ENCODE measurements at regions not wholly inside any gene's neighbourhood (a gene's known extent, or its start where the extent isn't known, plus 50 kb on each side); places are given as distances from the start of the nearest gene placed in this dataset.

DNA sequence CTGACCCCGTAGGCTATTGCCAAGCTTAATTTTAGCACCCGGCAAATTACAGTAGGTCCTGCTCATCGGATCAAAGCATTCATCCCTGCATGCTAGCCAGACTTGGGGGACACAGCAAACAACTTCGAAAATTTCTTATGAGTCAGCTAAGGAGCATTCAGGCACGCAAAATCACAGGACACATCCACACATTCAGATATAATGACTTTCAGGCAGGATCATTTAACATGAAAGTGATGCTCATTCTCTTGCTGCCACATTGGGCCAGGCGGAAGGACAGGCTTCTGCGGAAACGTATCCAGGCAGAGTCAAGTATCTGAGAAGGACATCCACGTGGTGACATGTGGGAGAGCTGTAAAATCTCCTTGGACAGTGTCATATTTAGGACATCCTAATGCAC is 474.0 kb upstream of the NRP1 start:
- no peak for DNase-seq

DNA sequence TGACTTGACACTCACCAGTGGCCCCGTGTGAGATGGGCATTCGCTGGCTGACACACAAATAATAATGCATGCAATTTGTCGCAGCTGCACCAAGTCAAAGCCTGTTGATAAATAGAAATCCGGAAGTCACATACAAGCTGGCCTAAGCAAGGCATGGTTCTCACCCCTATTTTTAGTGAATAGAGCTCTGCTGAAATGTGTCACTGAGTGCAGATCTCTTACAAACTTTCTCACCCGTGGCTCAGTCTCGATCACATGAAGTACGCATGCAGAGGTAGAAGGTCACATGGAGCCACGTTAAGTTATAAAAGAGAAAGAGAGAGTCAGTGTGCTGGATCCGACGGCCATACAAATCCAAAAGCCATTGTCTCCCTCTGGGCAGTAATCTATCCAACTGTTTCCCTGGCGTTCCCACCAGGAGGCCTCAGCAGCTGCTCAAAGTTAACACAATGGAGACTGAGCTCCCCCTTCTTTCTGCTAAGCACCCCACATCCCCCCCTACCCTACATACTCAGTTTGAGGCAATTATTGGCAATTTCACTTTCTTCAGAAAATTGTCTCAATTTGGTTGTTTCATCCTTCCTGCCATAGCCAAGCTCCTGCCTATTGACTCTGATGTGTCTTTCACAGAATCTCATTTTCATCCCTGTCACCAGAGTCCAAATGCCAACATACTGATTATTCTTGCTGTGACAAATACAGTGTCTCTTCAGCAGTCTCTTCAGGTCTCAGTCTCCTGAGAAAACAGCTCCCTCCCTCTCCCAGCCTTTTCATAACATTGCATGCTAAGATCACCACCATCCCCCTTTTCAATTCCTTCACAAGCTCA is 473.3 kb upstream of the NRP1 start:
- DNase-seq = no peak

DNA sequence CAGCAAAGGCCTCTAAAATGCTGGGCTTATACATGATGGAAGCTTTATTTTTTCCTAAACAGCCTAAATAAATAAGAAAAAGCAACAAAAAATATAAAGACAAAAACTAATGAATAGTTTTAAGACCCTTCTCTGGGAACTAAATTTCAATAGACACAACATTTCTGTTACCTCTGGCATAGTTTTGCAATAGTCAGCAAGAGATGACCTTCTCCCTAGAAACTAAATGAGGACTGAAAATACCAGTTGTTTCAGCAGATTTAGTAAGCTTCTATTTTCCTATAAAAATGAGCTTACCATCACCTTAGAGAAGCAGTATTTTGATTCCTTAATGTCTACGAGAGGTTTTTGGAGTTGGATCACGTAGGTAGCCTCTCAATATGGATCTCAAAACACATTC is 471.4 kb upstream of the NRP1 start:
- DNase-seq = no peak

DNA sequence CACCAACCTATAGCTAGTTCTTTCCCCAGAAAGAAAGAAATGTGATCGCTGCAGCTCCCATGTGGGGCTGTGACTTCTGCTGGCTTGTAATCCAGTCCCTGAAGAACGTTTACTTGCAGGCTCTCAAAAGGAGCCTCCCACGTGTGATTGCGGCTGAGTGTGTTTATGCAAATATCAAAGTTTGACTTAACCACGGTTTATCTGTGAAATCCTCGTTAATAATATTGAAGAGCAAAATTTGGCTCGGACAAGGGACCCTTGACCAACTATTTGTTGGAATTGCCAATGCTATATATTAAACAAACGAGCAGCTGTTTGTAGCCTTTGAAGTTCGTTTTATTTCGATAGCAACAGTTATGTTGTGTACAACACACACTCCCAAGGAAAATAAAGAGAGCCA is 470.1 kb upstream of the NRP1 start:
- no peak for DNase-seq

DNA sequence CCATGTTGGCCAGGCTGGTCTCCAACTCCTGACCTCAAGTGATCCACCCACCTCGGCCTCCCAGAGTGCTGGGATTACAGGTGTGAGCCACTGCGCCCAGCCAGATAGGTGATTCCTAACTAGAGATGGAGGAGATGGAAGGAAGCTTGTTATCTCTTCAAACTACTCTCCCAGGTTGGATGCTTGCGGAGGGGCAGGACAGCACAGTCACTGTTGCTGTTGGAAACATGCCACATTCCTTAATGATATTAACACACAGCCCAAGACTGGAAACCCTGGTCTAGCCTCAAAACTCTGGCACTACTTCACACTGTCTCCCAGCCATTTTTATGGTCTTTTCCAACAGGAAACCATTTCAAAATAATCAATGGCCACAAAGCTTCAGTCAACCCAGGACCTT is 468.8 kb upstream of the NRP1 start:
- DNase-seq = no peak

DNA sequence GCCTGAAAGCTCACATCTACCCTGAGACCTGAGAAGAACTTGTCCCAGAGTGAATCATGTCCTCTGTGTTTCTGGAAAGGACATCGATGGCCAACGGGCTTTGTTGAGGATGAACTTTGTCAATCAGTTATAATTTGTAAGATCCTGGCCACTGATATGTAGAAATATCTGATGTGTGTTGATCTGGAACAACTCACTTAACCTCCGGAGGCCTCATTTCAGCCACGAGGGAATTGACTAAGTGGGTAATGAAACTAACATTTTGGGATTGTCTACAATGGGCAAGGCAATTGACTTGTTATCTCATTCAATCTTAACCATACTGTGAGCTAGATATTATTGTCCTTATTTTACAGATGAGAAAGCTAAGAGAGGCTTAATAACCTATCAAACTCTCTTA is 468.1 kb upstream of the NRP1 start:
- DNase-seq = no peak

DNA sequence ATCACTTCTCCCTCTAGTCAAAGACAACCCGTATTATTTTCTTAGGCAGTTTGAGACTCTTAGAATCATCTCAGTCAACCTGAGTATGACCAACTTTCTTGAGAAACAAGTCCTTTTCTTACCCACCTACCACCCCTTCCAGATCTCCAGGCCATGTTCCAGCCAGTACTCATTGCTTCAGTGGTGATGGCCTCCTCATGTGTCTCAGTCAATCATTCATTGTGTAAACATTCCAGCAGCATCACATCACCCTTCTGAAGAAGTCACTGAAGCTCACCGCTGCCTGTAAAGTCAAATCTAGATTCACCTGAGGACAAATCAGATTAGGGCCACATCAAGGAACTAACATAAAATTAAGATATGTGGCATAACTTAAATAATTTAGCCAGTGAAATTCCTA is 467.2 kb upstream of the NRP1 start:
- DNase-seq = no peak

DNA sequence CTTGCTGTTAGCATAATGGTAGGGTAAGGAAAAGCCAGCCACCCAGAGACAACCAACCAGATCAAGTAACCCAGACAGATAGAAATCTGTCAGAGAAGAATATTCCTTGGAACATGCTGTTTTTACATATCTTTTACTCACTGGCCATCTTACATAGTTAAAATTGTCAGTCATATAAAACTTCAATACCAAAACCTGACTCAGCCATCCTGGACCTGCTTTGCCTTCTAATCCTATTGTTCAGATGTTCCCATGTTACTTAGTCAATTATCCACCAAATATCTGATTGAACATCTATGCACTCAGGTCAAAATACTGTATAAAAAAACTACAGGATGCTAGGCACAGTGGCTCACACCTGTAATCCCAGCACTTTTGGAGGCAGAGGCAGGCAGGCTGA is 466.5 kb upstream of the NRP1 start:
- no peak for DNase-seq

DNA sequence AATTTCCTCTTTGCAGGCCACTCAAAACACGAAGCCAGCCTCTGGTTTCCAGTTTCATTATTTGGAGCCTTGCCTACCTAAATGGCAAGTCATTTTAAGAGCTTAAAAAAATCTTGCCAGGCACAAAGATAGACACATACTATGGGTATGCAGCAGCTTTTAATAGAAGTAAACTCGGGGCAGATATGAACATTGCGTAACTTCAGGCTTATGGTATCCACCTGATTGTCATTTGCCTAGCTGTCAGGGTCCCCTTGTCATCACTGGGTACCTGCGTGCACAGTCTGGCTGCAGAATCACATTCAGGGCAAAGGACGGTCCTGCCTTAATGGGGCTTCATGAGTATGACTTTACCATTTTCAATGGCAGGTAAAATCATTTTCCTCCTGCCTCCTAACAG is 466.1 kb upstream of the NRP1 start:
- DNase-seq = no peak

DNA sequence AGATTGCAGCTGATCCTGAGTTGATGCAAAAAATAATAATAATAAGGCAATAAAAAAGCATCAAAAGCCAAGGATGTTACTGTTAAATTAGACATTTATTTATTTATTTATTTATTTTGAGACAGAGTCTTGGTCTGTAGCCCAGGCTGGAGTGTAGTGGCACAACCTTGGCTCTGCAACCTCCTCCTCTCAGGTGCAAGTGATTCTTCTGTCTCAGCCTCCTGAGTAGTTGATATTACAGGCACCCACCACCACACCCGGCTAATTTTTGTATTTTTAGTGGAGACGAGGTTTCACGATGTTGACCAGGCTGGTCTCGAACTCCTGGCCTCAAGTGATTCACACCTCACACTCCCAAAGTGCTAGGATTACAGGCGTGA is 465.5 kb upstream of the NRP1 start:
- DNase-seq = no peak

DNA sequence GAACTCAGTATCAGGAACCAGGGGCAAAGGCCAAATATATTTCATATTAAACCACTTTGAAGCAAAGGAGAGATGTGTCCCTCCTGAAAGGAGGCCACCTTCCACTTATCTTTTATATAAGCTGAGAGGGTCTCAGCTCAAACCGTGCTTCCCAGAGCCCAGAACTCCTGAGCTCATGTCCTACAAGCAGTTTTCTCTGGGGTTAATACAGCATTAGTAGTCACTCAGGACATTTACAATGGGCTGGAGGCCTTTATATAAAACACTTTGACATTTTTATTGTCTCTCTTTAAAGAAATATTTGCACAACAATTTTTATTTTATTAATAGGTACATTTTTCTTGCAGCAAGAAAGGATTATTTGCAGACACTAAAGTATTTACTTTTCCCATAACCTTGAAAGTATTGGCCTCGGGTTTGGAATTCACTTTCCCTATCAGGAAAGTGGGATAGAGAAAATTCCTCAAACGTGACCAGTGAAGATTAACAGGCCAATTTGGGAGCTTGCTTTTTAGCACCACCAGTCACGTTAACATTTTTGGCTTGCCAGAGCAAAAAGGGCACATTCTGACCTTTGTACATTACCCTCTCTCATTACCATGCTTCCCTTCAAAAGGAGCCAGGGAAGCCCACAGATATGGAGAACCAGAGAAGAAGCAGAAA is 464.9 kb upstream of the NRP1 start:
- no peak for DNase-seq

DNA sequence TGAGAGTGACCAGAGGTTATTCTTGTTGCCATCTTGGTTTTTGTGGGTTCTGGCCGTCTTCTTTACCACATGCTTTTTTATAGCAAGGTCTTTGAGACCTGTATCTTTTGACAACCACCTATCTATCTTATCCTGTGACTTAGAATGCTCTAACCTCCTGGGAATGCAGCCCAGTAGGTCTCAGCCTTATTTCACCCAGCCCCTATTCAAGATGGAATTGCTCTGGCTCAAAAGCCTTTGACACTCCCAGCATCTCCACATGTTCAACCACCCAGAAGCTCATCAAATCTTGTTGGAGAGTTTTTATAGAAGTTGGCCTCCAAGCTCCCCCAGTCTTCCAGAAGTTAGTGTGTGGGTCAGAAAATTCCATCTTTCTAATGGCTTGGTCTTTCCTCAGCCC is 464.3 kb upstream of the NRP1 start:
- no peak for DNase-seq

DNA sequence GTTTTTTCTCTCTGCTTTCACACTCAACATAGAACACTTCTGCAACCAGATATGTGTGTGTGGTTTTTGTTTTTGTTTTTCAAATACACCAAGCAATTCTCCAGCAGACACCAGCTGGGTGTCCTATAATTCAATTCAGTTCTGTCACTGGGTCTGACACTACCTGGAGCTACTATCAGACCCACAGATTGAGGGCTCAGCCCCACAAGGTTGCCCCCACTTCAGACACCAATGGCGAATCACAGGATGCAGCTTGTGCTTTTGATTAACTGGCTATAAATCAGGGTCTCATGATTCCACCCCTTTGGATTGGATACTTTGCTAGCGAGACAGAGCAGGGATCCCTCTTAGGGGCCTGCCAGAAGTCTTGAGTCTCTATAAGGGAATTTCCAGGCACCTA is 462.2 kb upstream of the NRP1 start:
- no peak for DNase-seq

DNA sequence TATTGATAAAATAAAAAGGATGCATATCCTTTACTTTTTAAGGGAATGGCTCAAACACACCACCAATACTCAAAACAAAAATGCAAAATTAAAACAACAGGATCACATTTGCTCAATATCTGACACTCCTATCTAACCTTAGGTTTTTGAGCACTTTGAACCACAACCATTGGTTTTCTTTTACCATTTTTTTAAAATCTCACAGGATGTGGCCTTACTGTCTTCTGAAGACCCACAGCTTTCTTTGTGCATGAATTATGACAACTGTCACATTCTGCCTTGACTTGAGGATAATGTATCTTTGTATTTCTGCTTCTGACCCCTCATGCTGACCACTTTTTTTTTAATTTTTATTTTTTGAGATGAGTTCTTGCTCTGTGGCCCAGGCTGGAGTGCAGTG is 461.1 kb upstream of the NRP1 start:
- no peak for DNase-seq

DNA sequence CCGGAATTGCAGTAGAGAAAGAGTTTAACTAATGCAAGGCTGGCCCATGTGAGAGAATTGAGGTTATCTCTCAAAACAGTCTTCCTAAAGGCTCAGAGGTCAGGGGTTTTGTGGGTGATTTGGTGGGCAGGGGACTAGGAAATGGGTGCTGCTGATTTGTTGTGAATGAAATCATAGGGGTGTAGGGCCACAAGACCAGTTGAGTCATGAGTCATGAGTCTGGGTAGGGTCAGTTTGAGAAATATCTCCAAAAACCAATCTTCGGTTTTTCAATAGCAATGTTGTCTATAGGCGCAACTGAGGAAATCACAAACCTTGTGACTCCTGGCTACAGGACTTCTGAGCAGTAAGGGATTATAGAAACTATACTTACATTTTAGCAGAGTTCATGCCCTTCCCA is 460.0 kb upstream of the NRP1 start:
- DNase-seq = no peak

DNA sequence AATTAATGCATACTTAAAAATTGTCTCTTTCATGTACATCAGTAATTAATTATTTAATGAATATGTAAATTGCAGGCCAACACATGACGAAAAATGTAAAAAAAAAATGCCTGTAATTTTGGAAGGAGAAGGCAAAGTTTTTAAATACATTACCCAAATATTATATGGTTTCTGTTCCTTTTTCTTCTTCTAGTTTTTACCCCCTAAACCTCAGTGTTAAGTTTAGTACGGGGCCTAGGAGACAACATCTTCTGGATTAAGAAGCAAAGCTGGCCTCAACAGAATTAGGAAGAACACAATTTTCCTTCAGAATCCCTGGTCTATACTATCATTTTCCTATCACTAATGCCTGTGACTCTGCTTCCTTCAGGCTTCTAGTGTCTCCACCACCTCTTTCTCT is 459.3 kb upstream of the NRP1 start:
- DNase-seq = no peak

DNA sequence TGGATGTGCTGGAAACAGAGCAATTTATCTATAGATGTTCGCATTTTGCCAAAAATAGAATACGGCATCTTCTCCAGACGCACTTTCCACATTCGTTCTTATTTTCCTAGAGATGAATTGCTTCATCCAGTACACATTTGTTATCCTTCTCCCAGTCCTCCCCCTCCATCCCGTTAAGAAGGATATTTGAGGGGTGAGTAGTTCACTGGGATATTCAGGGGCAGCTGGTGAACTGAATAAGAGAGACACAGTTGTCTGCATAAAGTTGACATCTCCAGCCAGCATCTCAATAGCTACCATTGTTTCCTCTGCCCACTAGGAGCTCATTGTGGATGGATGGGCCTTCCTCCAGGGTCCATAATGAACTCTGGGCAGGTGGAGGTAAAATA is 456.8 kb upstream of the NRP1 start:
- peak; percentile 5 for DNase-seq

DNA sequence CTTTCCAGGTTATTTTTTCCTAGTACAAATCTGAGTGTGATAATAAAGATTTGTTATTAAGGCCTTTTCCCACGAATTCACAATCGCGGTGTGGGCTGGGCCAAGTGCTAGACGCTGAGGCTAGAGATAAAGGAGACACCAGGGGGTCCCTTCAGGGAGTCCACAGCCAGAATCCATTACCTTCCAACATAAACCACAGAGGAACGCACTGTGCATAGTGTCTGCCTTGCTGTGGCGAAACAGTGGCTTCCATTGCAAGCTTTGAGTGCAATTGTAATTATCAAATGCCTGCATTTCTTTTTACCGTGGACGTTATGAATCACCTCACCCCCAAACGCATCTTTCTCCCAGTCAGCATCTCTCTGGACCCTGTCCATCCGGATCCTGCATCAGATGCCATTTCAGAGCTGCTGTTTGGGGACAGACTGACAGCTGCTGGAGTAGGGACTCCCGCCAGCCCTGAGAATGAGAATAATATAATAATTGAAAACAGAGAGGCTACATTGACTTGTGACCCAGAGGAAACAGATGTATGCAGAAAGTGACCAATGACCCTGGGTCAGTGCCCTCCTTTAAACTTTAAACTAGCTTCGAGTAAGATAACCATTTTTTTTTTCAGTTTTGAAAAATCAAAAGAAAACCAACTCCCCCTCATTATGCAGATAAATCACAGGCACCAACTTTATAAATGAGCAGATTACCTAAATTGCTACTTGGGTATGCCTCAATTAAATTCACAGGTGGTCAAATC is 456.2 kb upstream of the NRP1 start:
- DNase-seq = no peak

DNA sequence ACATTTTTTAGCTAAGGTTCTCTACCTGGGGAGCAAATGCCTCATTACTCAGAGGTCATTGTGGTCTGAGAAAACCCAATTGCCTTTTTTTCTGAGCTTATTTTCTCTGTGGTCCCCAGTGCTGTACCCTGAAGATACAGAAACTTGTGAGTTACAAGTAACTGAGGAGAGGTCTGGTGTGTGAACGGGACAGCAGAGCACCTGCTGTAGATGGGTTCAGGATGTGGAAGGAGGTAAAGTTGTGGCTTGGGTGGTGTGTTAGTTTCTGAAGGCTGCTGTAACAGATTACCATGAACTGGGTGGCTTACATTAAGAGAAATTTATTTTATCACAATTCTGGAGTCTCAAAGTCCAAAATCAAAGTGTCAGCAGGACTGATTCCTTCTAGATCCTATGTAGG is 449.1 kb upstream of the NRP1 start:
- DNase-seq = no peak

DNA sequence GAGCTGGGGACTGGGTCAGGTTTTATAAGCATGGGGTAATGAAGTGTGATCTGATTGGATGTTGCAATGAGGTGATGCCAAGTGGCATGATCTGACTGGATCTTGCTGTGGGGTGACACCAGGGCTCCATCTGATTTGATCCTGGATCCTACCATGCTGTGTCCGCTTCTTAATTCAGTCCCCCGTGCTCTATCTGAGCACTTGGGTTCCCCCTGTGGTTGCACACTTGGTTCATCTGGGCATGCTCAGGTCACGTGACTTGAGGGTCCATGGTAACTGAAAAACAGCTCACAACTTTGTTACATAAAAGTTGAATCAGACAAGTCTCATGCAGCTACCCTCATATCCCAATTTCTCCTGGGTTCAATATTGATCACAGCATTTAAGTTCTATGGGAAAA is 448.6 kb upstream of the NRP1 start:
- no peak for DNase-seq

DNA sequence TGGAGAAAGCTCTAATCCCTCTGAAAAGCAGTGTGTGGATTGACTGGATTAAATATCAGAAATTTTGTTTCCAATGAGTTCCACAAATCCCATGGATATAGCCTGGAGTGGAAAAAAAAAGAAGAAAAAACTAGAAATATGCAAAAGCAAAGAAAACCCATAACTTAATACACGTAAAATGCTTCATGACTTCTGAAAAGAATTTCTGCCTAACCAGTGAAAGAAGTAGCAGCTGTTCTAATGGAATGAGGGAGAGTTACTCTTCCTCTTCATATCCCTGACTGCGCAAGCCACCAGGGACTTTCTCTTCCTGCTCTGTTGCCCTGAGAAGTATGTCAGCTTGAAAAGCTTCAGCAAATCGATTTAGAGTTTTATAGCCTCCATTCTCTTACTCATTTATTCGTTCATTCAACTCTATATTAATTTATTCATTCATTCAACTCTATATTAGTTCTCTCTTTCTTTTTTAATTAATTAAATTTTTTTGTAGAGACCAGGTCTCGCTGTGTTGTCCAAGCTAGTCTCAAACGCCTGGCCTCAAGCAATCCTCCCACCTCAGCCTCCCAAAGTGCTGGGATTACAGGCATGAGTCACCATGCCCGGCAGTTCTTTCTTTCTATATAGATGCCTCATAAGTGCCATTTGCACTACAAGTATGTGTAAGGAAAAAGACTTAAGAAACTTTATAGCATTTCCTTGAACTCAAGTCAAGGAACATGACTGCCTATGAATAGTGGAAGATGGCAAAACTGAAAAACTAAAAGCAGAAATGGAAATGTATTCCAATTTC is 447.3 kb upstream of the NRP1 start:
- no peak for DNase-seq

DNA sequence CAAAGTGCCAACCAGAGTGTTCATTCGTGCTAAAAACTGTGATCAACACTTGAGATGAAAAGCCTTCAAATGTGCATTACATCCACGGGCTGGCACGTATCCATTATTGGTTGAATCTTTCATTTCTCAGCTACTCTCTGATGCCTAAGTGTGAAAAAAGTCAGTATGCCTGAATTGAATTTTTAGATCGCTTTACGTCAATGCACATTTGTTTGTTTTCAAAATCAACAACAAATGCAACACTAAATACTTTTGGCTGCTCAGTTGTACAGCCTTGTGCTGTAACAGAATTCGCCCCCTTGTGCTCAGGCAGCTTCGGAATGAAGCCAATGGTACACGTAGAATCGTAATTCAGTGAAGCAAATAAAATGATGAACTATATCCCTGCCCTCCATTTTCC is 446.5 kb upstream of the NRP1 start:
- no peak for DNase-seq

DNA sequence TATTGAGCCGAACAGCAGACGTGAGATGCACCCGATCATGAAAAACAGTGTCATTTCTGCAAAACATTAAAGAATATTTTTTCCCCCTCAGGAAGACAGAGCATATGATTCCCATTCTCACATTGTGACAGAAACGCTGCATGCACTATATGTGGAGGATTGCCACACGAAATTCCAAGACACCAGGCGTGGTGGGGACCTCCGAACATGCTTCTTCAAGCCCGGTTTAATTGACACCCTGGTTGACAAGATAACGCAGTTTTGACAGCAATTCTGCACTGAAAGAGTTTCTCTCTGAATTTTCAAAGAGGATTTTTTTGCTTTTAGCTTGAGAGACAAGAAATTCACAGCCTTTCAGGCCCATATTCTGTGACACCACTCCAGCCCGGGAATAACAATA is 442.8 kb upstream of the NRP1 start:
- DNase-seq = no peak
